Activated T-helper 1 cell treated with anti-CD3 and anti-CD28 coated beads, Interleukin-12 subunit alpha, Interleukin-12 subunit beta, Interleukin-2, Interleukin-4 antibody, amounts not matched to agents 30 ng/mL and 10 ng/mL and 1 ng/mL, durations not matched to agents 14 hours and 24 hours and 36 hours (primary cell): ENCODE measurements at regions not wholly inside any gene's neighbourhood (a gene's known extent, or its start where the extent isn't known, plus 50 kb on each side); places are given as distances from the start of the nearest gene placed in this dataset.

ENCODE experiments used
- DNase-seq: peaks from one replicate; pipeline ENCODE4 v3.0.0; 2021; ENCODE audit warnings: low spot score
- H3K27ac Mint-ChIP-seq: one replicate; pipeline ENCODE4 v1.8.0; 2021; ENCODE audit warnings: mild to moderate bottlenecking, mixed read lengths
- H3K27me3 Mint-ChIP-seq: one replicate; pipeline ENCODE4 v1.8.0; 2022; ENCODE audit warnings: mild to moderate bottlenecking, moderate library complexity, mixed read lengths; ENCODE audit not compliant: insufficient read depth
- H3K36me3 Mint-ChIP-seq: one replicate; pipeline ENCODE4 v1.8.0; 2021; ENCODE audit warnings: low read depth, mixed read lengths
- H3K4me1 Mint-ChIP-seq: one replicate; pipeline ENCODE4 v1.8.0; 2021; ENCODE audit warnings: low read depth, mixed read lengths
- H3K4me3 Mint-ChIP-seq: one replicate; pipeline ENCODE4 v1.8.0; 2021; ENCODE audit warnings: mild to moderate bottlenecking, moderate library complexity, mixed read lengths
- H3K9me3 Mint-ChIP-seq: one replicate; pipeline ENCODE4 v1.8.0; 2021; ENCODE audit warnings: mixed read lengths
- intact Hi-C: fragments of 100-400 bp; cut with micrococcal nuclease; formaldehyde crosslinking; loops from one replicate; pipeline ENCODE4 v1.15.1; 2024

DNA sequence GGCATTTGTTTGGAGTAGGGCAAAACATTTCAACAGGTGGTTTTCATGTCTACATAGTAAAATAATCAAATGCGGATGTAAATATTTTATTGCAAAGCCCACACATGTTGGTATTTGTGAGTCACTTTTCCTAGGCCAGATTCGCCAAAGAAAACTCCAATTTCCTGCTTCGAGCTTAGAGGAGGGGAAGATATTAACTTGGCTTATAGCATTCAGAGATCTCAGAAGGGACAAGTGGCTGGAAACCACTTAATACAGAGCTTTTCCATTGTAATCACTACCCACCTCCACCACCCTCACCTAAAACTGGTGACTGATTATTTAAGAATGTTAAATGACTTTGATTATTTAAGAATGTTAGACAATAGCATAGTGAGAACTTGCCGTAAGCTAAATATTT is 530.6 kb upstream of the SPRY2 start:
- Mint-ChIP-seq H3K9me3 (no peaks in the 10 kb centered on the region), H3K4me3 (no peak overlapping the region), H3K27ac (no peak overlapping the region), H3K36me3 (no peaks in the 10 kb centered on the region), H3K27me3 (no peaks in the 10 kb centered on the region), H3K4me1 (no peaks in the 10 kb centered on the region)
- DNase-seq: no peak
- intact Hi-C loops: no loop called here

DNA sequence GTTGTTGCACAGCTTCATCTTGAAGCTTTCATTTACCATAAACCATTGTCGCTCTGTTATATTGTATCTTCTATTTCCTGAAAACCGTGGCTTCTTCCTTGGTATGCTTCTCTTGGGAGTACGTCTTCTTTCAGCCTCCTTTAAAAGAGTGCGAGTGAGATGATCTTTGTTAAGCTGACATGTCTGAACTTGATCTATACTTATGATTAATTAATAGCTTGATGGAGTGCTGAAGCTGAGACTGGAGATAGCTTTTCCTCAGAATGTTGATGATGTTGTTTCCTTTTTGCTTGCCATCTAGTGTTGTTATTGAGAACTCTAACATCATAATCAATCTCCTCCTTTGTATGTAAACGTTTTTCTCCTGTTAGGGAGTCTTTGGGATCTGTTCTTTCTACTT is 529.3 kb upstream of the SPRY2 start:
- Mint-ChIP-seq H3K36me3 (no peaks in the 10 kb centered on the region), H3K9me3 (peaks cover 3% of the 10 kb centered on the region), H3K4me3 (no peak overlapping the region), H3K27me3 (no peaks in the 10 kb centered on the region), H3K4me1 (no peaks in the 10 kb centered on the region), H3K27ac (no peak overlapping the region)
- intact Hi-C loops: no loop called here
- no peak for DNase-seq

DNA sequence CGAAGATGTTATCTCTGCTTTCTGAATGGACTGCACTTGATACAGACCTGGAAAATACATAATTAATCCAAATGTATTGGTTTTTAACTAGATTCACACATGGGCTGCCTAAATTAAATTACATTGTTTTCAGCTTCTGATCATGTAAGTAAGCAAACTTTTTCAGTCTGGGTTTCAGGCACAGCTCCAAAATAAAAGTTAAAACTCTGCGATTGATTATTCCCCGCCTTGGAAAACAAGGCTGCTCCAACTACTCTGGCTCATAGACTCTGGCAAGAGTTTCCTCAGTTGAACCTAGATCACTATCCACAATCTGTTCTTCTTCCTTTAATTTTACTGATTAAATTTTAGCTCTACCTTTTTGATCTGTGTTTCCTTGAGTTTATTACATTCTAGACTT is 526.0 kb upstream of the SPRY2 start:
- no peak for DNase-seq
- H3K27me3 Mint-ChIP-seq: no peaks in the 10 kb centered on the region
- no peak overlapping the region for H3K4me3 Mint-ChIP-seq
- no peaks in the 10 kb centered on the region for H3K36me3 Mint-ChIP-seq
- intact Hi-C loops: no loop called here
- peaks cover 10% of the 10 kb centered on the region for H3K9me3 Mint-ChIP-seq
- no peak overlapping the region for H3K27ac Mint-ChIP-seq
- no peaks in the 10 kb centered on the region for H3K4me1 Mint-ChIP-seq

DNA sequence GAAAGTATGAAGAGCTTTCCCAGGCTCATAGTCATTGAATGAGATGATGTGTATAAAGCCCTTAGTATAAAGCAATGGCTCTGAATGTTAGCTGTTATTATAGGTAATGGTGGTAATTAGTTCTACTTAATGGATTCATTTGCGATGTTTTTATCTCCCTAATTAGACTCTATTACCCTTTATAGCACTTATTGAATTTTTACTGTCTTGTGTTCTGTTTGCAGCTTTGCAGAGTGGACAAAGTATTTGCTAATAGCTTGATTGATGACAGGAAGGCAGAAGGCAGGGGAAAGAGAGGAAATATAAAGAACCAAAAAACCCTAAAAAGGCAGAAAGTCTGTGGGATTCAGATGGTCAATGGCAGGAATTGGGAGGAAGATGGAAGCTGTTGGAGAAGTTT is 524.4 kb upstream of the SPRY2 start:
- no peak overlapping the region for H3K4me3 Mint-ChIP-seq
- no peaks in the 10 kb centered on the region for H3K4me1 Mint-ChIP-seq
- no peak overlapping the region for H3K27ac Mint-ChIP-seq

DNA sequence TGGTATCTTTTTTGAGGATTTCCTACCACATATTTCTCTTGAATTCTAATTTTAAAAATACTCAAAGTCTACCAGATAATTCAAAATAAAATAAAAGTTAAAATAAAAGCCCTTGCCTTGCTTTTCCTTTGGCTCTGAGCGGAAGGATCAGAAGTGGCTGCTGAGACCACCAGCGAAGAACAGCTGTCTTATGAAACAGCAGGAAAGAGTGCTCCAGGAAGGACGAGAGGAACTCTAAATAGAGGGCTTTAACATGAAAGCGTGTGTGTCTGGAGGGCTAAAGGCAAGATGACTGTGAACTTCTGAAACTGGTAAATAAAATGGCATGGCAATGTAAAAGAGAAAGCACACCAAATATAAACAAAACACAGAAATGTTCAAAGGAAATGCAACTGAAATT is 521.5 kb upstream of the SPRY2 start:
- Mint-ChIP-seq H3K36me3 (no peaks in the 10 kb centered on the region), H3K27ac (no peak overlapping the region), H3K4me3 (no peak overlapping the region), H3K9me3 (peaks cover 16% of the 10 kb centered on the region), H3K4me1 (no peaks in the 10 kb centered on the region), H3K27me3 (no peaks in the 10 kb centered on the region)
- no peak for DNase-seq
- intact Hi-C loops: no loop called here

More for the DNA sequence above, 524.4 kb upstream of the SPRY2 start:
- H3K36me3 Mint-ChIP-seq: no peaks in the 10 kb centered on the region
- no peaks in the 10 kb centered on the region for H3K27me3 Mint-ChIP-seq
- intact Hi-C loops: no loop called here
- no peak for DNase-seq
- peaks cover 11% of the 10 kb centered on the region for H3K9me3 Mint-ChIP-seq

DNA sequence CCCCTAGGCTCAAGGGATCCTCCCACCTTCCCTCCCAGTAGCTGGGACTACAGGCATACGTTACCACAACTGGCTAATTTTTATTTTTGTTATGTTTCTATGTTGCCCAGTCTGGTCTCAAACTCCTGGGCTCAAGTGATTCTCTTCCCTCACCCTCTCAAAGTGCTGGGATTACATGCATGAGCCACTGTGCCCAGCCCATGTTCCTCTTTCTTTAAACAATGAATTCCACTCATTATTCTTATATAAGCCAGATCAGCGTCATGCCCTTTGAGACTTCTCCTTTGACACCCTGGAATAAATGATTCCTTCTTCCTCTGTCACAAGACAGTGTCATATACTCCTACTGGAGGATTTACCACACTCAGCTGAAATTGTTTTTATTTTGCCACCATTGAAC is 519.9 kb upstream of the SPRY2 start:
- intact Hi-C loops: no loop called here
- H3K27ac Mint-ChIP-seq: no peak overlapping the region
- peaks cover 16% of the 10 kb centered on the region for H3K9me3 Mint-ChIP-seq
- no peak for DNase-seq
- H3K27me3 Mint-ChIP-seq: no peaks in the 10 kb centered on the region
- H3K4me3 Mint-ChIP-seq: no peak overlapping the region
- no peaks in the 10 kb centered on the region for H3K4me1 Mint-ChIP-seq
- H3K36me3 Mint-ChIP-seq: no peaks in the 10 kb centered on the region

DNA sequence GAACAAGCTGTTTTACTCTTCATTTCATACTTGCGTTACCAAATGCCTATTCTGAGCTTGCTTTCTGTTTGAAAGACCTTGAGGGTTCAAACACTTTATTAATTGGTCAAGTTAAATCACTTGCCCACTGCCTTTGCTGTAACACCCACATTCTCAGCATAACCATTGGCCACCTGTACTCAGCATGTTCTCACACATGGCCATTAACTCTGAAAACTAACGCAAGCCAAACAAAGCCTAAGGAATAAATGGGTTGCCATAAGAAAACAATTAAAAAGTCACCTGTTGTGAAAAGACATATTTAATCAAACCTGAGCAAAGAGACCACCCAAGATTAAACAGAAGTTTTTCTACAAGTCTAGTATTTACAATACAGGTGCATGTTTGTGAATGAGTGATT is 517.2 kb upstream of the SPRY2 start:
- Mint-ChIP-seq H3K4me1 (no peaks in the 10 kb centered on the region), H3K36me3 (no peaks in the 10 kb centered on the region), H3K4me3 (no peak overlapping the region), H3K27ac (no peak overlapping the region), H3K9me3 (peaks cover 5% of the 10 kb centered on the region), H3K27me3 (no peaks in the 10 kb centered on the region)
- DNase-seq: no peak
- intact Hi-C loops: no loop called here

DNA sequence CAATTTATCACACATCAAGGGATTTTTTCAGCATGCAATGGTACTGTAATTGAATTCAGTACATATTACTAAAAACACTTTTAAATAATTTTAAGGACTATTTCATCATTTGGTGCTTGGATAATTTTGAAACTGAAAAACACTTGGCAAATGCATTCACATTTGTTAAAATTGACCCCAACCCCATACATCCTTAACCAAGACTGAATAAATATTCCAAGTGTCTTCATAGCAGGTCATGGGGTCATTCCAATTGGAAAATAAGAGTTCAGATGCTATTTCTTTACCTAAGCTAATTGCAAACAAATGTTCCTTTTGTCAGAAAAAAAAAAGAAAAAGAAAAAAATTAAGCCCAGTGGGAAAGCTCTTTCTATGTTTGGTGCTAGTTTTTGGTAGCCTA is 516.4 kb upstream of the SPRY2 start:
- DNase-seq: no peak
- Mint-ChIP-seq H3K27me3 (no peaks in the 10 kb centered on the region), H3K9me3 (peaks cover 5% of the 10 kb centered on the region), H3K4me1 (no peaks in the 10 kb centered on the region), H3K27ac (no peak overlapping the region), H3K36me3 (no peaks in the 10 kb centered on the region), H3K4me3 (no peak overlapping the region)
- intact Hi-C loops: no loop called here

DNA sequence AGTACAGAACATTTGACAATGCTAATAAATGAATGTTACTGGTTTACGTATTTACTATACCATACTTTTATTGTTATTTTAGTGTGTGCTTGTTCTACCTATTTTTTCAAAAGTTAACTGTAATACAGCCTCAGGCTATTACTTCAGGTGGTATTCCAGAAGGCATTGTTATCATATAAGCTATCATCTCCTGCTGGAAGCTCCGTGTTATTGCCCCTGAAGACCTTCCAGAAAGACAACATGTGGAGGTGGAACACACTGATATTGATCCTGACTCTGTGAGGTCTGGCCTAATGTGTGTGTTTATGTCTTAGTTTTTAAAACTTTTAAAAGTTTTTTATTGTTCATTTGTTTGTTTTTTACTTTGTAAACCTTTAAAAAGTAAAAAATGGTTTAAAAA is 509.8 kb upstream of the SPRY2 start:
- no peaks in the 10 kb centered on the region for H3K27me3 Mint-ChIP-seq
- H3K4me3 Mint-ChIP-seq: no peak overlapping the region
- peaks cover 3% of the 10 kb centered on the region for H3K9me3 Mint-ChIP-seq
- intact Hi-C loops: no loop called here
- H3K4me1 Mint-ChIP-seq: no peaks in the 10 kb centered on the region
- DNase-seq: no peak
- no peak overlapping the region for H3K27ac Mint-ChIP-seq
- H3K36me3 Mint-ChIP-seq: no peaks in the 10 kb centered on the region

DNA sequence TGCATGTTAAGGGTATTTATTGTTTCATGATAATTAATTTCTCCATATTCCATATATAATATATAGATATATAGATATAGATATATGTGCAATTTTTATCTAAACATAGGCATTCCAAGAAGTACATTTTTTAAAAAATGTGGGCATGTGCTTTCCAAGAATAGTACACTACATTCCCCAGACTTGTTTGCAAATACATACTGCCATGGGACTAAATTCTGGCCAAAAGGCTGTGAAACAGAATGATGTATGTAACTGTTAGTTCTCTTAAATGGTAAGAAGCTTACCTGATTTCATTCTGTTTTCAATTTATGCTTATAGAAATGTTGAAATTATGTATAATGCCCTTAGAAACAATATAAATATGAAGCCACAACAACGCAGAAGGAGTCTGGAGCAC is 503.2 kb upstream of the SPRY2 start:
- Mint-ChIP-seq H3K36me3 (no peaks in the 10 kb centered on the region), H3K9me3 (no peaks in the 10 kb centered on the region), H3K27me3 (no peaks in the 10 kb centered on the region), H3K27ac (no peak overlapping the region), H3K4me3 (no peak overlapping the region), H3K4me1 (no peaks in the 10 kb centered on the region)
- intact Hi-C loops: no loop called here
- no peak for DNase-seq

DNA sequence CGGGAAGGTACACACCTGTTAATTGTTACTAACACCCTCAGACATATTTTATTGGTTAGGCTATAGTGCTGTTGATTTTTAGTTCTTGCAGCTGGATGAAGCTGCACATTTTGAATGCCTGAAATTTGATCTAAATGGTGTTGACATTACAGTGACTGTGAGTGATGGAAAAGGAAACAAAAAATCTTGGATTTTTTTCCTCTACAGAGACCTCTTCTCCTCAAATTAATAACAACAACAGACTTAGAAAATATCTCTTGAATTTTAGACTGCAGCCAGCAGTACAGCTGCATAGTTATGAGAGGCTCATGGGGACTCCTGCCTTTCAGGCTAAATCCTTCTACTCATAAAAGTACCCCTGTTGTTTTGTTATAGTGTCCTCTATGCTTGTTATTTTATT is 500.5 kb upstream of the SPRY2 start:
- no peaks in the 10 kb centered on the region for H3K27me3 Mint-ChIP-seq
- intact Hi-C loops: no loop called here
- H3K4me1 Mint-ChIP-seq: no peaks in the 10 kb centered on the region

DNA sequence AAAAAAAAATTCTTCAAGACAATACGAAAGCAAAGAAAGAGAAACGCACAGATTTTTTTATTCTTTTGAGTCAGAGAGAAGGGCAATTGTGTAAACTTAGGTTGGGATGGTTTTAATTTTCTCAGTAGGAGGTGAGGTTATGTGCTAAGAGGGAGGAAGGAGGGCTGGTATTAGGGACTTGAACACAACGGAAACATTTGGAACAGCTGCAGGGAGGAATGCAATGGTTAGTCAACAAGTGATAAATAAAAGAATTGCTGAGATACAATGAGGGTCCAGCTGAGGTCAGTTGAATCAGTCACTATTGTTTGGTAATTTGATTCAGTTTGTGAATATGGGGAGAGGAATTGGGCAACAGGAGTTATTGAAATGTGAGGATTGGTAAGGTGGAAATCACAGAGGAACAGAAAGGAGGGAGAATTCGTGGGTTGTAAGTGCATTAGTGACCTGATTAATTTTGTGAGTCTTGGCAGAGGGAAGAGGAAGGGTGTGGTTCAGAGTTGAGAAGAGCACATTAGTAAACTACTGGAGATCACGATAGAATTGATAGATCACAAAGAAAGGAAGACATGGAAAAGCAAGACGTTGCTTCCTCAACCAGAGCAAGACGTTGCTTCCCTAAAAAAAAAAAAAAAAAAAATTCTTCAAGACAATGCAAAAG is 499.5 kb upstream of the SPRY2 start:
- Mint-ChIP-seq H3K36me3 (no peaks in the 10 kb centered on the region), H3K9me3 (peaks cover 6% of the 10 kb centered on the region), H3K4me1 (no peaks in the 10 kb centered on the region), H3K27me3 (no peaks in the 10 kb centered on the region), H3K4me3 (no peak overlapping the region), H3K27ac (no peak overlapping the region)
- intact Hi-C loops: no loop called here
- DNase-seq: no peak

More for the DNA sequence above, 500.5 kb upstream of the SPRY2 start:
- H3K4me3 Mint-ChIP-seq: no peak overlapping the region
- no peak overlapping the region for H3K27ac Mint-ChIP-seq
- no peaks in the 10 kb centered on the region for H3K36me3 Mint-ChIP-seq
- DNase-seq: no peak
- H3K9me3 Mint-ChIP-seq: no peaks in the 10 kb centered on the region

DNA sequence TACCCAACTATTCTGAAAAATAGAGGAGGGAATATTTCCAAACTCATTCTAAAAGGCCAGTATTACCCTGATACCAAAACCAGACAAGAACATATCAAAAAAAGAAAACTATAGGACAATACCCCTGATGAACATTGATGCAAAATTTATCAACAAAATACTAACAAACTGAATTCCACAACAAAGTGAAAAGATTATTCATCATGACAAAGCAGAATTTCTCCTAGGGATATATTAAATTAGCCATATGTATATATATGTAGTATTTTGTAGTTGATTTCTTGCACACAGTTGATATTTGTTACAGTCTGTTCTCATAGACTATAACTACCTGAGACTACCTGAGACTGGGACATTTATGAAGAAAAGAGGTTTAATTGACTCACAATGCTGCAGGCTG is 495.0 kb upstream of the SPRY2 start:
- Mint-ChIP-seq H3K4me3 (no peak overlapping the region), H3K27me3 (no peaks in the 10 kb centered on the region), H3K4me1 (no peaks in the 10 kb centered on the region), H3K36me3 (no peaks in the 10 kb centered on the region), H3K9me3 (peaks cover 14% of the 10 kb centered on the region), H3K27ac (no peak overlapping the region)
- no peak for DNase-seq
- intact Hi-C loops: no loop called here

DNA sequence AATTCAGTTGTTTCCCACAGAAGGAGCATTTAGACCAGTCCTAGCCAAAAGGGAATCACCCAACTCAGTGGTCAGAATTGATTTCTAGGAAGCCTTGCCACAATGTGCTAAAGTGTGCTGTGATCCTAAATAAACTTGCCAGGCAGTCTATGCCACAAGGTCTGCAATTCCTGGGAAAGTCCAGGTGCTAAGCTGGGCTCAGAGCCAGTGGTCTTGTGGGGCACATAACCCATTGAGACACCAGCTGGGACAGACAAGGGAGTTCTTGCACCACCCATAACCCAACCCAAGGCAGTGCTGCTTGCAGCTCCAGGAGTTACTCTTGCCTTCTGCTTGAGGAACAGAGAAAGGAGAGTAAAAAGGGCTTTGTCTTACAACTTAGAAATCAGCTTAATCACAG is 489.5 kb upstream of the SPRY2 start:
- H3K4me3 Mint-ChIP-seq: no peak overlapping the region
- no peak overlapping the region for H3K27ac Mint-ChIP-seq
- no peaks in the 10 kb centered on the region for H3K27me3 Mint-ChIP-seq
- no peaks in the 10 kb centered on the region for H3K4me1 Mint-ChIP-seq
- intact Hi-C loops: no loop called here
- DNase-seq: no peak
- no peaks in the 10 kb centered on the region for H3K36me3 Mint-ChIP-seq
- peaks cover 10% of the 10 kb centered on the region for H3K9me3 Mint-ChIP-seq
